ENCODE measurements at regions not wholly inside any gene's neighbourhood (a gene's known extent, or its start where the extent isn't known, plus 50 kb on each side); places are given as distances from the start of the nearest gene placed in this dataset.

DNA sequence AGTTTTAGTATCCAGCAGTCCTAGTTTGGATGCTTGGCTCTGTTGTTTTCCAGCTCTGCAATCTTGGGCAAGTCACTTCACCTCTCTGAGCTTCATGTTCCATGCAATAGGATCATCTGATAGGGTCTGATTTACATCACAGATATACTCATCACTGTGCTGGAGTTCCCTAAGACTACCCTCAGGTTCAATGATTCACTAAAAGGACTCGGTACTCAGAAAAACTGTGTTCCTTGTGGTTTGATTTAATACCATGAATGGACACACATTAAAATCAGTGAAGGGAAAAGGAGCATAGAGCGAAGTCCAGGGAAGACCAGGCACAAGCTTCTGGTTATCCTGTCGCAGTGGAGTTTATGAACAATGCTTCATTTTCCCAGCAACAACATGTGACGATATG, 119.9 kb upstream of the EFNA5 start:
- DNase-seq, result no peak
- TF ChIP-seq POLR2AphosphoS5 (IDR thresholded peaks at IDR 0.05) (no peak), POLR2A (IDR thresholded peaks at IDR 0.05) (no peak), EP300 (IDR thresholded peaks at IDR 0.05; ENCODE audit: low read depth) (no peak)
- TF ChIP-seq, protein P1, sequence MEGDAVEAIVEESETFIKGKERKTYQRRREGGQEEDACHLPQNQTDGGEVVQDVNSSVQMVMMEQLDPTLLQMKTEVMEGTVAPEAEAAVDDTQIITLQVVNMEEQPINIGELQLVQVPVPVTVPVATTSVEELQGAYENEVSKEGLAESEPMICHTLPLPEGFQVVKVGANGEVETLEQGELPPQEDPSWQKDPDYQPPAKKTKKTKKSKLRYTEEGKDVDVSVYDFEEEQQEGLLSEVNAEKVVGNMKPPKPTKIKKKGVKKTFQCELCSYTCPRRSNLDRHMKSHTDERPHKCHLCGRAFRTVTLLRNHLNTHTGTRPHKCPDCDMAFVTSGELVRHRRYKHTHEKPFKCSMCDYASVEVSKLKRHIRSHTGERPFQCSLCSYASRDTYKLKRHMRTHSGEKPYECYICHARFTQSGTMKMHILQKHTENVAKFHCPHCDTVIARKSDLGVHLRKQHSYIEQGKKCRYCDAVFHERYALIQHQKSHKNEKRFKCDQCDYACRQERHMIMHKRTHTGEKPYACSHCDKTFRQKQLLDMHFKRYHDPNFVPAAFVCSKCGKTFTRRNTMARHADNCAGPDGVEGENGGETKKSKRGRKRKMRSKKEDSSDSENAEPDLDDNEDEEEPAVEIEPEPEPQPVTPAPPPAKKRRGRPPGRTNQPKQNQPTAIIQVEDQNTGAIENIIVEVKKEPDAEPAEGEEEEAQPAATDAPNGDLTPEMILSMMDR (IDR thresholded peaks at IDR 0.05), result no peak
- Histone ChIP-seq H3K4me1 (no peaks in the 10 kb centered on the region), H3K27me3 (no peaks in the 10 kb centered on the region), H3K36me3 (no peaks in the 10 kb centered on the region), H3K9me3 (no peaks in the 10 kb centered on the region), H3K4me3 (no peak overlapping the region), H3K27ac (no peak overlapping the region)
- intact Hi-C loops (cut with DNase I; ENCODE audit: low total_unique reads) (no loop called here), in situ Hi-C loops (cut with MboI; ENCODE audit: low pct_ligation_motif_present in 1 of 4, low pct_unique_long_range_greater_than_20kb in 1 of 4, low sequenced_read_pairs in 3 of 4) (no loop called here)
- 71 to 85% methylated on average over 4 of the region's 4 CpGs for WGBS, 2 donors (ENCODE audit: low coverage in 1 of 2)

DNA sequence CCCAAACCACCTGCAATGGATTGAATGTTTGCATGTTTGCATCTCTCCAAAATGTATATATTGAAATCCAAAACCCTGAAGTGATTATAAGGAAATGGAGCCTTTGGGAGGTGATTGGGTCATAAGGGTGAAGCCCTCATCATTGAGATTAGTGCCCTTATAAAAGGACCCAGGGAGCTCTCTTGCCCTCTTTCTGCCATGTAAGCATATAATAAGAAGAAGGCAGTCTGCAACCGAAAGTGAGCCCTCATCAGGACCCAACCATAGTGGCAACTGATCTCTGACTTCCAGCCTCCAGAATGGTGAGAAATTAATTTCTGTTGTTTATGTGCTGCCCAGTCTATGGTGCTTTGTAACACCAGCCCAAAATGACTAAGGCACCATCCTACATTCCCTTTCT, 115.7 kb upstream of the EFNA5 start:
- WGBS, 2 donors (ENCODE audit: low coverage in 1 of 2), result 88% methylated on average over 1 of the region's 1 CpG; no CpG with 5 or more reads in 1 of the 2 donors

DNA sequence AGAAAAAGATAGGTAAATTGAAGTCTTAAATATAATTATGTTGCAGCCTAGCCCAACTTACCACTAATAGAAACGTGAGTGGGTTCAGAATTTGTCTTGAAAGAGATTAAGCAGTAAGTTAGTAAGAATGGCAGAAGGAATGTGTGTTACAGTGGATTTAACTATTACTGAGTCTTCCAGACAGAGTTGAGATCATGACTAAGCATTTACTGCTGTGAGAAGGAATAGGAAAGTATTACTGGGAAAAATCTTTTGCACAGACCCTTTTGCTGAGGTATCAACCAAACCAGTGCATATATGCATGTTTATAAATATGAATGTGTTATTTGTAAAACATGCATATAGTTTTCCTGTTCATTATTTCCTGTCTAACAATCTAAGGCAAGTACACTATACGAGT, 112.8 kb upstream of the EFNA5 start:
- intact Hi-C loops (cut with DNase I; ENCODE audit: low total_unique reads), result no loop called here
- peaks cover 0 to 6% of the 10 kb centered on the region in 2 donors for H3K9me3 ChIP-seq

More for the DNA sequence above, 115.7 kb upstream of the EFNA5 start:
- no peak overlapping the region for H3K27ac ChIP-seq
- peaks cover 0 to 20% (median 3%) of the 10 kb centered on the region in 4 donors for H3K4me1 ChIP-seq
- H3K36me3 ChIP-seq, result no peaks in the 10 kb centered on the region
- in situ Hi-C loops (cut with MboI; ENCODE audit: low pct_ligation_motif_present in 1 of 4, low pct_unique_long_range_greater_than_20kb in 1 of 4, low sequenced_read_pairs in 3 of 4) (no loop called here), intact Hi-C loops (cut with DNase I; ENCODE audit: low total_unique reads) (no loop called here)
- H3K27me3 ChIP-seq, result no peaks in the 10 kb centered on the region
- DNase-seq, result no peak
- TF ChIP-seq POLR2A (IDR thresholded peaks at IDR 0.05), result no peak
- no peak for TF ChIP-seq EP300 (IDR thresholded peaks at IDR 0.05; ENCODE audit: low read depth)
- TF ChIP-seq, protein P1 (IDR thresholded peaks at IDR 0.05), result no peak
- no peak for TF ChIP-seq POLR2AphosphoS5 (IDR thresholded peaks at IDR 0.05)
- no peak overlapping the region for H3K4me3 ChIP-seq
- peaks cover 0 to 3% of the 10 kb centered on the region in 2 donors for H3K9me3 ChIP-seq

DNA sequence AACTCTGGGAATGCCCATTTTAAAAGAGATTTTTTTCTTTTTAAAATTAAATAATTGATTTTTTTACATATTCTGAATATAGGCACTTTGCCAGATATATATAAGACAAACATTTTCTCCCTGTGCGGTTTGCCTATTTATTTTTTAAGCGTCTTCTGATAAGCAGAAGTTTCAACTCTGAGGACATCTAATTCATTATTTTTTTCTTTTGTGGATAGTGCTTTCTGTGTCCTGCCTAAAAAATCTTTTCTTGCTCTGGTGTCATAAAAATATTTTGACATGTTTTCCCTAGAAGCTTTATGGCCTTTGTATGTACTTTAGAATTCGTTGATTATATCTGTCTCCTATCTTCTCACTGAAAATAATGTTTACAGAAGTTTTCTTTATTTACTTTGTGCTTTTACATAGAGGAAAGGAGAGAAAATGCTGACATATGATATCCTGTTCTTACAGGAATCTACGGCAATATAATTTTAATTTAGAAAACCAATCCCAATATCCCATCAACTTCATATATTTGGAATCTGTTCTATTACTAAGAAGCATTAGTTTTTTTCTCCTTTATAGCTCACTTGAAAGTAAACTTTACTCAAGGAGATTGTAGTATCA, 111.9 kb upstream of the EFNA5 start:
- no peak for DNase-seq
- in situ Hi-C loops (cut with MboI; ENCODE audit: low pct_ligation_motif_present in 1 of 4, low pct_unique_long_range_greater_than_20kb in 1 of 4, low sequenced_read_pairs in 3 of 4), result no loop called here
- Histone ChIP-seq H3K4me1 (peaks cover 0 to 20% (median 3%) of the 10 kb centered on the region in 4 donors), H3K36me3 (no peaks in the 10 kb centered on the region), H3K4me3 (no peak overlapping the region), H3K9me3 (peaks cover 0 to 6% of the 10 kb centered on the region in 2 donors), H3K27me3 (no peaks in the 10 kb centered on the region), H3K27ac (no peak overlapping the region)
- intact Hi-C loops (cut with DNase I; ENCODE audit: low total_unique reads), result no loop called here
- TF ChIP-seq POLR2AphosphoS5 (IDR thresholded peaks at IDR 0.05) (no peak), POLR2A (IDR thresholded peaks at IDR 0.05) (no peak)
- 43 to 55% methylated on average over 4 of the region's 4 CpGs for WGBS, 2 donors (ENCODE audit: low coverage in 1 of 2)

More for the DNA sequence above, 112.8 kb upstream of the EFNA5 start:
- no peaks in the 10 kb centered on the region for H3K36me3 ChIP-seq
- in situ Hi-C loops (cut with MboI; ENCODE audit: low pct_ligation_motif_present in 1 of 4, low pct_unique_long_range_greater_than_20kb in 1 of 4, low sequenced_read_pairs in 3 of 4), result no loop called here
- no peak for DNase-seq
- TF ChIP-seq EP300 (IDR thresholded peaks at IDR 0.05; ENCODE audit: low read depth), result no peak
- TF ChIP-seq POLR2AphosphoS5 (IDR thresholded peaks at IDR 0.05), result no peak
- TF ChIP-seq, protein P1 (IDR thresholded peaks at IDR 0.05), result no peak
- no peak for TF ChIP-seq POLR2A (IDR thresholded peaks at IDR 0.05)
- no peak overlapping the region for H3K4me3 ChIP-seq
- H3K4me1 ChIP-seq, result peaks cover 0 to 20% (median 3%) of the 10 kb centered on the region in 4 donors
- H3K27me3 ChIP-seq, result no peaks in the 10 kb centered on the region
- H3K27ac ChIP-seq, result no peak overlapping the region
- WGBS, 2 donors (ENCODE audit: low coverage in 1 of 2), result 64 to 71% methylated on average over 2 of the region's 2 CpGs
